ENCODE measurements at regions not wholly inside any gene's neighbourhood (a gene's known extent, or its start where the extent isn't known, plus 50 kb on each side); places are given as distances from the start of the nearest gene placed in this dataset.
"Not testable (repeated sequence)": the region's sequence is repeated elsewhere in the genome, so short reads cannot be mapped to it uniquely, and the experiment has no call there.

- no peak for DNase-seq
Observed at GRCh38 chr2:105567996-105568494, 169.2 kb upstream of the FHL2 start.

DNA sequence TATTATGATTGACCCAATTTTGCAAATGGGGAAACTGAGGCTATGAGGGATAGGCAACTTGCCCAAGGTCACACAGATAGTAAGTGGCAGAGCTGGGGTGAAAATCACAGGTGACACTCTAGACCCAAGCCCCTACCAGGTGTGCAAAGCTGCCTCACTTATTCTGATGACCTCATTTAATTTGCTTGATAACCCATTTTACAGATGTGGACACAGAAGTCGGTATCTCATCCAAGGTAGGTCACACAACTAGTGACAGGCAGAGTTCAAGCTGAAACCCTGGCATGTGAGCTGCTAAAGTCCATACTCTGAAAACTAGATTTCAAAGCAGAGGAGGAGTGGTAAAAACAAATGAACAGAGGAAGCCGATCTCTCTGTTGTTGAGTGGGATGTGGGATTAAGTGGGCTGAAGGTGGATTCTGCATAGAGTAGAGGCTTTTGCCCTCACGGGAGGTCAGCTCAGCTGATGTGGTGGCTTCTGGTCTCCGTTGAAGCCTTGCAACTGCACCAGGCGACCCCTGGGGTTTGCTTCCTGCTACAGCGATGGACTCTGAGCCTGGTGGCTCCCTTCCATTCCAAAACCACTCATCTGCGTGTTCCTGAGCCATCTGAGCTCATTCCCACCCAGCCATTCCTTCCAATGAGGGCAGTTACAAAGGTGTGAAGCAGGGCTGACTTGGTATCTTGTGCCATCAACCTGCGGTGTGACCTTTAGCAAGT is 164.3 kb upstream of the FHL2 start:
- no peak for DNase-seq

DNA sequence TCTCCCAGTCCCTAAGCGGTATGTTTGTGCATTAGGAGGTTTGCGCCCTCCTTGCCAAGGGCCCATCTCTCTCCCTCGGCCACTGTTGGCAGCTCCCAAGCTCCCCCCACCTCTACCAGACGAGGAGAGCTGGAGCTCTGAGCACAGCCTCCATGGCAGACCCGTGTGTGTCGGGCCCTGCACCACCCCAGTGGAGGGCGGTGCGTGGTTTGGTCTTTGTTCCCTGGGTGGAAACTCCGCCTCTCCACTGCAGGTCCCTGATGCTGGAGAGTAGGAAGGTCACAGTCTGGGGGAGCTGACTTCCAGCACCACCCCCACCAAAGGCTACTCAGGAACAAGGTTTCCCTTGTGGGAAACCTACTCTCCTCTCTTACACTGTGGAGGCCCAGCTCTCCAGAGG is 162.6 kb upstream of the FHL2 start:
- no peak for DNase-seq

GRCh38 chr2:105560157-105560556 is 161.3 kb upstream of the FHL2 start:
- no peak for DNase-seq

- no peak for DNase-seq
Observed at GRCh38 chr2:105557021-105557920, 158.4 kb upstream of the FHL2 start.

DNA sequence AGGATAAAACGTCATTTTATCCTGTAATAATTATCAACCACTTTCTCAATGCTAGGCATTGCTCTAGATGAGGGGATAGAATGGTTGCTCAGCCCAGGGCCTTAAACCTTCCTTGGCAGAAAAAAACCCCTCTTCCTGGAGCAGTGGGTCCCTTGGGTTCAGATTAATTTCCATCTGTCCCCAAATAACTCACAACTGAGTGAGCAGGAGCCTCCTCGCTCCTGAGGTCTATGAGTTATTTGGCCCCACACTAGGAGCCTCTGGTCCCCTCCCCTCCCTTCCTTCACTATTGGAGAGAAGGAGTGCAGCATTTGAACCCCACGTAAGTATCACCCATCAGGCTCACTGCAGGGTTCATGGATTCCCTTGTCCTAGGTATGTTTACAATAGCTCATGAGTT is 157.5 kb upstream of the FHL2 start:
- DNase-seq, result no peak

- no peak for DNase-seq
Observed at GRCh38 chr2:105554235-105554634, 155.4 kb upstream of the FHL2 start.

DNA sequence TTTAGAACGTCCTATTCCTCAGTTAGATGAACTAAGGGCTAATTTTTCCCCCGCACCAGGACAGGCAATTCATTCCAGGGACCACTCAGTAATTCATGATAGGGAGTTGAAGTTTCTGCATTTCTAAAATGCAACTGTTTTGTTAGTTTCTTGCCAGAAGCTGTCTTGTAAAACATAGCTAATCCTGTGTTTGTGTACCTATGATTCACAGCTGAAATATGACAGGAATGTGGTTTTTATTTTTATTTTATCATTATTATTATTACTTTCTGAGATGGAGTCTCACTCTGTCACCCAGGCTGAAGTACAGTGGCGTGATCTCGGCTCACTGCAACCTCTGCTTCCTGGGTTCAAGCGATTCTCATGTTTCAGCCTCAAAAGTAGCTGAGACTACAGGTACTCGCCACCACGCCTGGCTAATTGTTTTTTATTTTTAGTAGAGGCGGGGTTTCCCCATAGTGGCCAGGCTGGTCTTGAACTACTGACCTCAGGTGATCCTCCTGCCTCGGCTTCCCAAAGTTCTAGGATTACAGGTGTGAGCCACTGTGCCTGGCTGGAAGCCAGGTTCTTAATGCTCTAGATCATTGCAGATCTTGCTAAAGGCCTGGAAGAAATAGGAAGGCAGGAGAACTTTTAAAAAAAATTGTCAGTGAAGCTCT is 154.8 kb upstream of the FHL2 start:
- no peak for DNase-seq

DNA sequence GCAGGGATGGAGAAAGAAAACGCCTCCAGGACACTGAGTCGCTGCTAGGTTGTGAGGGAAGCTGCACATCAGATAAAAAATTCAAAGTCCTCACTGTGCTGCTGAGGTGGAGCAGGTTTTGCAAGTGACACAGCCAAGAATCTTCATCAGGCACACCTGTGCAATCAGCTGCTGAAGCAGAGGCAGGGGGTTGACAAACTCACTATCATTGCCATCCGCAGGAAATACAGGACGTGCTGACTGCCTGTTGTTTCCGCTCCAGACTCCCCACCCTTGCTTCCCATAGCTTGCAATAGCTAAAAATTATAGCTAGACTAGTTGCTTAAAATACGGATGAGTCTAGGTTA is 147.8 kb upstream of the FHL2 start:
- DNase-seq, result no peak

- peak; percentile 14 to 63 for DNase-seq
Observed at GRCh38 chr2:105545730-105546627, 147.1 kb upstream of the FHL2 start.

GRCh38 chr2:105544591-105545377 is 145.9 kb upstream of the FHL2 start:
- DNase-seq, result no peak

- no peak for DNase-seq
Observed at GRCh38 chr2:105541189-105542050, 142.6 kb upstream of the FHL2 start.

DNA sequence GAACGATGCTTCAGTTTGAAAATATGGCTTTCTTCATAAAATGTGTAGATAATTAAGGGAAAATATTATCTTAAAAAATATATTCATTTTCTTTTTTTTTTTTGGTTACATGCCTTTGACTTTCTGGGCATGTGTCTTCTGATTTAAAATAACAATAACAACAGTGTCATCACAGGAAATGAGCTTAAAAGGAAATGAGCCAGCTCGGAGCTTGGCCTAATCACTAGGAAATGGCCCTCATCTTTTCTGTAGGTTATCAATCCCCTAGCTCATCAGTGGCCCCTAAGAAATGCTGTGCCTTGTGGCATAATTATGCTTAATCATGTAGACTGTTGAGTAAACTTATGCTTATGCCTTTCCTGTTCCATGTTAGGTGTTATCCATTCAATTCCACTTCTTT is 141.8 kb upstream of the FHL2 start:
- no peak for DNase-seq

- no peak for DNase-seq
Observed at GRCh38 chr2:105539331-105539730, 140.5 kb upstream of the FHL2 start.

- DNase-seq, result no peak
Observed at GRCh38 chr2:105538840-105539239, 140.0 kb upstream of the FHL2 start.

- DNase-seq, result no peak
Observed at GRCh38 chr2:105537920-105538319, 139.1 kb upstream of the FHL2 start.

DNA sequence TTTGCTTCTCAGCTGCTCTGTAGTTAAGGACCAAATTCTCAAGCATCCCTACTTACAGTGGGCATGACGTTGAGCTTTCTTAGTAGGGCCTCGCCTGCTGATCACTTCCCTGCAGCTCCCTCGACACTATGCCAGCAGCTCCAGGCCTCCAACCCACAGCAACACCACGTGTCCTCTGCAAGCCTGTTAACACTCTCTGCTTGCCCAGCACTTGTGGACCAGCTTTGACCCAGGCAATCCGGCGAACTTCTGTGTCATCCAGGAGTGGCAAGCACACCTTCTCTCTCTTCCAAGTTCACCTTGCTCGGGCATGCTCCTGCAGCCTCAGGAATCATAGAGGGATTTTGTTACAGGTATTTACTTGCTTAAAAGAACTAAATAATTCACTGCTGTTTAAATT is 138.6 kb upstream of the FHL2 start:
- no peak for DNase-seq

DNA sequence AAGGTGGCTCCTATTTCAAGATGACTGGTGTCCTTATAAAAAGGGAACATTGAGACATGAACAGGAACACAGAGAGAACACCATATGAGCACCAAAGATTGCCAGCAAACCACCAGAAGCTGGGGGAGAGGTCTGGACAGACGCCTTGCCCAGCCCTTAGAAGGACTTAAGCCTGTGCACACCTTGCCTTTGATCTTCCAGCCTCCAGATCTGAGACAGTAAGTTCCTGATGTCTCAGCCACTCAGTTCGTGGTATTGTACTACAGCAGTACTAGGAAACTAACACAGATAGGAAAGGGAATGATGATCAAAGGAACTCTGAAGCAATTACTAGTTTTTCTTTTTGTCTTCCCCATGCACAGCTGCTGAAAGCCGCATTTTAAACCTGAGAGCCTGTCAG is 137.3 kb upstream of the FHL2 start:
- DNase-seq, result no peak

DNA sequence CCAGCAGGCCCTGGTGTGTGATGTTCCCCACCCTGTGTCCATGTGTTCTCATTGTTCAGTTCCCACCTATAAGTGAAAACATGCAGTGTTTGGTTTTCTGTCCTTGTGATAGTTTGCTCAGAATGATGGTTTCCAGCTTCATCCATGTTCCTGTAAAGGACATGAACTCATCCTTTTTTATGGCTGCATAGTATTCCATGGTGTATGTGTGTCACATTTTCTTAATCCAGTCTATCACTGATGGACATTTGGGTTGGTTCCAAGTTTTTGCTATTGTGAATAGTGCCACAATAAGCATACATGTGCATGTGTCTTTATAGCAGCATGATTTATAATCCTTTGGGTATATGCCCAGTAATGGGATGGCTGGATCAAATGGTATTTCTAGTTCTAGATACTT is 130.4 kb upstream of the FHL2 start:
- DNase-seq, result not testable (repeated sequence)

GRCh38 chr2:105526000-105526925 is 127.4 kb upstream of the FHL2 start:
- DNase-seq, result no peak
